Stomach (tissue), 4 donors: ENCODE measurements at regions not wholly inside any gene's neighbourhood (a gene's known extent, or its start where the extent isn't known, plus 50 kb on each side); places are given as distances from the start of the nearest gene placed in this dataset.

ENCODE experiments used
- POLR2A ChIP-seq, 4 donors: fragments of 450-650 bp; IDR thresholded peaks; one replicate each; pipeline ENCODE4 v1.6.1; 2016; ENCODE audit warnings: antibody characterized with exemption in 4 of 4, control low read depth in 2 of 4, mild to moderate bottlenecking in 1 of 4, moderate library complexity in 1 of 4
- TF ChIP-seq, protein P1 (sequence below), 7 experiments: fragments of 450-650 bp in 4 of 7; fragments of 200-600 bp in 3 of 7; sonication (generic) in 3 of 7; IDR thresholded peaks; one replicate each; pipeline ENCODE4 v1.5.1; 2016 to 2019; ENCODE audit warnings: antibody characterized with exemption in 7 of 7, control low read depth in 2 of 7, mild to moderate bottlenecking in 1 of 7

DNA sequence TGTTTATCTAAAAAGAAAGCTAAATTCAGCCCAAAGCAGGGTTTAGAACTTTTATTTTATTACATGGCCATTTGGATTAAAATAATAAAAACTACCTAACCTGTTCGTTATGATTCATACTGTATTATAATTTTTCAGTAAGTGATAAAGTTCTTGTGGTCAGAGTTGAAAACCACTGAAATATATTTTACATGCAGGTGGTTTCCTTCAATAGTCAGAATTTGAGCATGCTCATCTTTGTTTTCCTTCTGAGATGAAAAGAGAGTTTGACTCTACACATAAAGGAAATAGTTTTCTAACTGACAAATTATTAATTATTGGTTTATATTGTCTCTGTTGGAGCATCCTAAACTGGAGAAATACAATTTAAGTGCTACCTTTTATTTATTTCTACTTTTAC is 114.0 kb upstream of the FKBP1C start:
- no peak for TF ChIP-seq POLR2A (IDR thresholded peaks at IDR 0.05)
- TF ChIP-seq, protein P1, sequence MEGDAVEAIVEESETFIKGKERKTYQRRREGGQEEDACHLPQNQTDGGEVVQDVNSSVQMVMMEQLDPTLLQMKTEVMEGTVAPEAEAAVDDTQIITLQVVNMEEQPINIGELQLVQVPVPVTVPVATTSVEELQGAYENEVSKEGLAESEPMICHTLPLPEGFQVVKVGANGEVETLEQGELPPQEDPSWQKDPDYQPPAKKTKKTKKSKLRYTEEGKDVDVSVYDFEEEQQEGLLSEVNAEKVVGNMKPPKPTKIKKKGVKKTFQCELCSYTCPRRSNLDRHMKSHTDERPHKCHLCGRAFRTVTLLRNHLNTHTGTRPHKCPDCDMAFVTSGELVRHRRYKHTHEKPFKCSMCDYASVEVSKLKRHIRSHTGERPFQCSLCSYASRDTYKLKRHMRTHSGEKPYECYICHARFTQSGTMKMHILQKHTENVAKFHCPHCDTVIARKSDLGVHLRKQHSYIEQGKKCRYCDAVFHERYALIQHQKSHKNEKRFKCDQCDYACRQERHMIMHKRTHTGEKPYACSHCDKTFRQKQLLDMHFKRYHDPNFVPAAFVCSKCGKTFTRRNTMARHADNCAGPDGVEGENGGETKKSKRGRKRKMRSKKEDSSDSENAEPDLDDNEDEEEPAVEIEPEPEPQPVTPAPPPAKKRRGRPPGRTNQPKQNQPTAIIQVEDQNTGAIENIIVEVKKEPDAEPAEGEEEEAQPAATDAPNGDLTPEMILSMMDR (IDR thresholded peaks at IDR 0.05): no peak
